T-helper 2 cell treated with Interferon-gamma antibody and Interleukin-4, amounts not matched to agents 100 ng/mL and 5 ng/mL, for 36 hours (primary cell): ENCODE measurements at regions not wholly inside any gene's neighbourhood (a gene's known extent, or its start where the extent isn't known, plus 50 kb on each side); places are given as distances from the start of the nearest gene placed in this dataset.
"Not testable (repeated sequence)": the region's sequence is repeated elsewhere in the genome, so short reads cannot be mapped to it uniquely, and the experiment has no call there.

Source experiments
- intact Hi-C: fragments of 100-400 bp; cut with micrococcal nuclease; formaldehyde crosslinking; loops from one replicate; pipeline ENCODE4 v1.15.1; 2023

DNA sequence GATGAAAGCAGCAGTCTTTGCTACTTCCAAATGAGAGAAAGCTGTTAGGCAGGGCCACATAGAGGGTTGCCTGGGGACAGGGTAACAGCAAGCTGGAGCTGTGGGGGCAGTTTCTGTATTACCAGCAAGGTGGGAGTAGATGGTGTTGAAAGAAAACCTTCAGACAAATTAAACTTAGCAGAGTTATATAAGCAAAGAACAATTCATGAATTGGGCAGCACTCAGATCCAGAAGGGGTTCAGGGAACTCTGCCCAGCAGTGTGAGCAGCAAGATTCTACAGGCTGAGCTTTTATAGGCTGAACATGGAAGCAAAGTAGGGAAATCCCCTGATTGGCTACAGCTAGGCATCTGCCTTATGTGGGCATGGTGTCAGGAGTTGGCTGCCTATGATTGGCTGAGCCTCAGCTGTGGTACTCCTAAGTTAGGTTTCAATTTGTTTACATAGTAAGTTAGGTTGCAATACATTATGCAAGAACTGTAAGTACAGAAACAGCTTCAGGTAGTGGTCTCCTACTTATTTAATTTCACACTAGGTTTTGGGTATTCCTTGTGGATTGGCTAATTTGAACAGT is 64.1 kb upstream of the TMPRSS2 start:
- intact Hi-C loops: no loop called here

- intact Hi-C loops: no loop called here
These were observed 62.9 kb upstream of the TMPRSS2 start for GRCh38 chr21:41570791-41571355.

DNA sequence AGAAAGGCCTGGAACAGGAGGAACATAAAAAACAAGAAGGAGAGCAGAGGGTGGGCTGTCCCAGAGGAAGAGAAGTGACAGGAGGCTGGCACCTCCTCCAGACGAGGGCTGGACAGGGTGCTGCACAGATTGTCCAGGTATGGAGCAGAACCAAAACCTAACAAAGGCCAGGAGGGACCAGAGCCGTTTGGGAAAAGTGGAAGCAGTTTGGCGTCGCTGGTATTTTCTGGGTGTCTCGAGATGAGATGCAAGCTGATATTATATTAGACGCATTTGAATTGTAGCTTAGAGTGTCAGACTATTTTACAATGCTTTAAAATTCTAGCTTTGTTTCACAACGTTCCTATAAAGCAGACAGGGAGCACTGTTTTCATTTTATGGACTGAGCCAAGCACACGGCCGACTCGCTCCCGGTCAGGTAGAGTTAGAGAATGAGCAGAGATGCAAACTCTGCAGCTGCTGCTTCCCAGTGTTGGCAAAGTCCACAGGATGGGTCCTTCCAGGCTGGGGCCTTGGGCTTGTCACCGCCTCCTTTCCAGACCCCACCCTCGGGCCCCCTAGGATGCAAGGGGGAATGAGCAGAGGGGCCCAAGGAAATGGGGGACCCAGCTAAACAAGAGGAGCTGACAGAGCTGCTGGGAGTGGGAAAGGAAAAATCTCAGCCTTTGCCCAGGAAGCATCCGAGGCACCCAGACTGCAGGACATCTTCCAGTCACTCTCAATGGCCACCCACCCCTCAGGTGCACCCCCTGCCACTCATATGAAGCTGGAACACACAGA is 60.8 kb upstream of the TMPRSS2 start:
- intact Hi-C loops: no loop called here

GRCh38 chr21:41567901-41568510 is 60.0 kb upstream of the TMPRSS2 start:
- intact Hi-C loops: no loop called here

- intact Hi-C loops: not testable (repeated sequence)
These were observed 59.3 kb upstream of the TMPRSS2 start for GRCh38 chr21:41567237-41567636.

- intact Hi-C loops: no loop called here
These were observed 58.6 kb upstream of the TMPRSS2 start for GRCh38 chr21:41566500-41567014.

- intact Hi-C loops: no loop called here
These were observed 57.6 kb upstream of the TMPRSS2 start for GRCh38 chr21:41565550-41565949.

- intact Hi-C loops: no loop called here
These were observed 56.9 kb upstream of the TMPRSS2 start for GRCh38 chr21:41564871-41565274.

- intact Hi-C loops: no loop called here
These were observed 54.4 kb upstream of the TMPRSS2 start for GRCh38 chr21:41562101-41563000.

- intact Hi-C loops: no loop called here
These were observed 53.7 kb upstream of the TMPRSS2 start for GRCh38 chr21:41561701-41562100.

DNA sequence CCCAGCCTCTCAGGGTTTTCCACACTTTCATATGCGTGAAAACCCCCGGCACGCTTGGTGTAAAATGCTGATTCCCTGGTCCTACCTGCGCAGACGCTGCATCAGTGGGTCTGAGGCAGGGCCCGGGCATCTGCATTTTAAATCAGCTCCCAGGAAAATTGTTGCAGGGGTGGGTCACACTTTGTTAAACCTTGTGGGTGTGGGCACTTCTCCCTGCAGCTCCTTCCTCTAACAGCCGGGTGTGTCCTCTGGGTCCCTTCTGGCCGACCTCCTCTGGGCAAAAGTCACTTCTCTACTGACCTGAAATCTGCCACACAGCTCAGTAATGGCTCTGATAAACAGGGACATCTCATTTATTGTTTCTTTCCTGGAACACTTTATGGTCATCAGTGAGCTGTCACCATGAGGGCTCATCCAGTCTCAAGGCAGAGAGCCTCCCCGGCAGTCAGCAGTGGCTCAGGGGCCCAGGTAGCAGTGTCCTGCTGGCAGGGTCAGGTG is 52.8 kb upstream of the TMPRSS2 start:
- intact Hi-C loops: no loop called here

DNA sequence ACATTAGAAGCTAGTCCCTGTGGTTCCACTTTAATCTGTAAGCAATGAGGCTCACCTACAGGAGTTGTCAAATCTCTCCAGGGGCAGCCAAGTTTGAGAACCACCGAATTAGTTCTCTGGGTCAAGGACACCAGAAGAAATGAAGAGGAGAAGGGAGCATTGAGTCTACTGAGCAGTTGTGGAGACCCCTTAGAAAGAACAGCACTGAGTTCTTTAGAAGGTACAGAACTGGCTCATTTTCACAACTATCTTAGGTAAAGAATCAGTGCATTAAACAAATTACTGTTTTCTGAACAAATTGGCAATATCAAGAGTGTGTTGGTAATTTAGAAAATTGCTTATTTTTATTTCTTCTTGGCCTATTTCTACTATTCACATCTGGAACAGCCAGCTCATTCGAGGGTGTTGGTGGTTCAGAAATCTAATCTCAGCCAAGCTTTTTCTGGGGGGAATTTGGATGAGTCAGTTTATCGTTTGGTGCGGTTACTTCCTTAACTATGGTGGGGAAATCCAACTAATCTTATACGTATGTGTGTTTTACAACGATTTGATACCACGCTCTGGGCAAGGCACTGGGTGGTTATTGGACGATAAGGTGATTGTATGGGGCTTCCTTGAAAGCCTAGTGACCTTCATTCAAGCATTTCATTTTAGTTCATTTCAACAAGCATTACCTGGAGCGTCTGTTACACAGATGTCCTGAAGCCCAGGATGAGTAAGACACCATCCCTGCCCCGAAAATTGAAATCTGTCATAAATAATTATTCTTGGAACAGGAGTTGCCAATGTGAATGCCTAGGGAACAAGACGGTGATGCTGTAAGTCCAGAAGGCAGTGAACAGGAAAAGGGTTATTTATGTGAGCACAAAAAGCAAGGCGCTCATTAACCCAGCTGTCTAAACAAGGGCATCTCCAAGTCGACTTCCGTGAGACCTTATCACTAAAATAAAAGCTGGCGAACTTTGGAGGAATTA is 52.0 kb upstream of the TMPRSS2 start:
- intact Hi-C loops: no loop called here

DNA sequence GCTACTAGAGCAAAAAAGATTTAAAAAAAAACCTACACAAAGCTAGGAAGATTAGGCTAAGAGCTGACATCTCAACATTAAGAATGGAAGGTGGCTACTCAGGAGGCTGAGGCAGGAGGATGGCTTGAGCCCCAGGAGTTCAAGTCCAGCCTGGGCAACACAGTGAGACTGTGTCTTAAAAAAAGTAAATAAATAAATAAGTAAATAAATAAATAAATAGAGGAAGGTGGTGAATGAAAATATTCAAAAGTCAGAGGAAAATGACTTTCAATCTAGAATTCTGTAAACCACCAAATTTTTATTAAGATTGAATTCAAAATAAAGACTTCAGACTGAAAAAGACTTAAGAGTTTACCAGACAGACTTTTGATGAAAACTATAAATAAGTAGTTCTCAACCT is 50.9 kb upstream of the TMPRSS2 start:
- intact Hi-C loops: no loop called here

- intact Hi-C loops: no loop called here
These were observed 49.9 kb upstream of the TMPRSS2 start for GRCh38 chr21:41557884-41558283.
